ENCODE measurements at regions not wholly inside any gene's neighbourhood (a gene's known extent, or its start where the extent isn't known, plus 50 kb on each side); places are given as distances from the start of the nearest gene placed in this dataset.
"Not testable (repeated sequence)": the region's sequence is repeated elsewhere in the genome, so short reads cannot be mapped to it uniquely, and the experiment has no call there.

DNA sequence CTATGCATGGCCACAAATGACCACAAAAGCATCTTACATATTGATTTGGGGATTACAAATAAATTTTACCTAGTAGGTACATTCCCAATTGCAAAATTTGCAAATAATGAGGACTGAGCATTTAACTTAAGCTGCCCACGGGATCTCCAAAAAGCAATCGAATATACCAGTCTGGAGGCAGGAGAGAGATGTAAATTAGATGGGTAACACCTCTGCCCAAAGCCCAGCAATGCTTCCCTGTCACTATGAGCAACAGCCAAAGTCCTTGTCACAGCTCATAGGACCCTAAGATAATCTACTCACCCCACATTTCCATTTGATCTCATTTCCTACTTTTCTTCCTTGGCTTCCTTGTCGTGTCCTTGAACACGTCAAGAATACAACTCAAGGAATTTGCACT, 172.2 kb downstream of the SUCLG1 start:
- no peak for DNase-seq

DNA sequence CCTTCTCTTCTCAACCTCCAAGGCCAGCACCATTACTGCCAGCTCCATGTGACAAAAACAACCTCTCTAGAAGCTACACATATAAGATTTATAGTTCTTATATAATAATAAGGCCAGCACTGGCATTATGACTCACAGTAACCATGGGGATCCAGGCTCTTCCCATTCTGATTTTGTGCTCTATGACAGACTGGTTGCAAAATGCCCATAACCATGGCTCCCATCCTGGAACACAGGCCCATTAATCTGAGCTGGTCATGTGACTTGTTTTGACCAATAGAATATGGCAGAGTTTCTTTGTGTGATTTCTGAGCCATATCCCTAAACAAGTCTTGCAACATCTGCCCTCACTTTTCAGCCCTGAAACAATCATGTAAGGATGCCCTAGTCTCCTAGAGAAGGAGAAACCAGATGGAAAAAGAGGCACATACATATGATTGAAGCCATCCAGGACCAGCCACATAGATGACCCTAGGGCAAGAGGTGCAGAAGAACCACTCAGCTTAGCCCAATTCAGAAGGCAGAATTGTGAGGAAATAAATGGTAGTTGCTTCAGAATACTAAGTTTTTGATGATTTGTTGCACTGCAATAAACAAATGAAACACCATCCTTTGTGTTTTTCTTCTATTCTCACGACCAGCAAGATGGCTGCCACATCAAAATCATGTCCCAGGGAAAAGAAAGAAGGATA, 173.9 kb downstream of the SUCLG1 start:
- DNase-seq: no peak

DNA sequence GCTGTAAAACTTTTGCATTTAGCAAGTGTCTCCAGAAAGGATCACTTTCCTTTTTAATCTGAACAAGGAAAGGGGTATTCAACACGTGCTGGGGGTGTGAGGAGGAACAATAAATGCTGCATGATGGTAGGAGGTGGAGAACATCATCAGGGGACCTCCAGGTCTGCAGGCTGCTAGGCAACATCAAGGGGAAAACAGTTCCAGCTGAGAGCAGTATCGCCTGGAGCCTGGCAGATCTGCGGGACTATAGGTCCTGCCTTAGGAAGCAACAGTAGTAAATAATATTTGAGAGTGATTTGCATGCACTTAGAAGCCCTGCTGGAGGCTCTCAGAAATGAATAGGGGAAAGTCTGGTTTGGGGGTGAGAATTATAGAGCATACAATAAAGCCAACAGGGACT, 175.6 kb downstream of the SUCLG1 start:
- DNase-seq: no peak

DNA sequence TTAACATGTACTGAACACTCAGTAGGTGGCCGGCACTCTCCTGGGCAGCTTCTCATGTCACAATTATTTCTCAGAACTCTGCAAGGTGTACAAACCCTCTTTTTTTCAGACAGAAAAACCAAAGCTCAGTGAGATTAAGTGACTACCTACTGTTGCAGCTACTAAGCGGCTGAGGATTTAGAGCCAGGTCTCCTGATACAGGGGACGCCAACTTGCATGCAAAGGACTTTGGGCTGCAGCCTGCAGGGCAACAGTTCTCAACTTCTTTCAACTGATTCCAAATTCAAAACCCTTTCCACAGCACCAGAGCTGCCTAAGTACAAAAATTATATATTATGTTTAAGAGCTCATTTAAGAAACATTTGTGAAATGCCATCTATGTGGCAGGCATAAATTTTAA, 177.6 kb downstream of the SUCLG1 start:
- DNase-seq: no peak

DNA sequence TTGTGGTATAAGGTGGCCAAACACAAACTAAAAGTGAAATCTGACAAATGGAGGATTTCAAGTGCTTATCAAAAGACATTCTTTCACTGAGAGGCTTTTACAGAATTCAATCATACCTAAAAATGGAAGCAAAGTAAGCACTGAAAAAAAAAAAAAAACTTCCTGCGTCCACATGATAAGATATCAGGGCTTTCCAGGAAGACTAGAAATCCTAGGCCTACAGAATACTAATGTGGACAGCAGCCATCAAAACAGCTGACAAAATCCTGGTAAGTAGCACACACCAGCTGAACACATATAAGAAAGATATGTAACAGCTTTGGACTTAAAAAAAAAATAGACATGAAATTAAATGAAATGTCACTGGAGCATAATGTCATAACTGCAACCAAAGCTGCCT, 178.2 kb downstream of the SUCLG1 start:
- DNase-seq: no peak

DNA sequence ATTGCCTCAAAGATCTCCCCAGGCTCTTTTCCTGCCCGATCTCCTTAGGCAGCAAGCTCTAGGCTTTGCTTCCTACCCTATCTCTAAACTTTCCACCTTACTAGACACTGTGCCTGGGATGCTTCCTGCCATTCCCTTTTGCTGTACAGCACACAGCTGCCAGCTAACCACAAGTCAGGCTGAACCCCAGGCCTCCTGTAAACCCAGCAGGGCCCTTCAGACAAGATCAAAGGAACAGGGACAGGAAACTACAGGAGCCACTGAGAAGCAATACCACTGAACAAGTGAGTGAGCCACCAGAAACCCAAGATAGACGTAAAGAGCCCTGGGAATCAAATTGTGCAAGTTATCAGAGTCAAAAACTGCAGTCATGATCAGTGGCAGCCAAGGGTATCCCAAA, 180.7 kb downstream of the SUCLG1 start:
- DNase-seq: no peak

DNA sequence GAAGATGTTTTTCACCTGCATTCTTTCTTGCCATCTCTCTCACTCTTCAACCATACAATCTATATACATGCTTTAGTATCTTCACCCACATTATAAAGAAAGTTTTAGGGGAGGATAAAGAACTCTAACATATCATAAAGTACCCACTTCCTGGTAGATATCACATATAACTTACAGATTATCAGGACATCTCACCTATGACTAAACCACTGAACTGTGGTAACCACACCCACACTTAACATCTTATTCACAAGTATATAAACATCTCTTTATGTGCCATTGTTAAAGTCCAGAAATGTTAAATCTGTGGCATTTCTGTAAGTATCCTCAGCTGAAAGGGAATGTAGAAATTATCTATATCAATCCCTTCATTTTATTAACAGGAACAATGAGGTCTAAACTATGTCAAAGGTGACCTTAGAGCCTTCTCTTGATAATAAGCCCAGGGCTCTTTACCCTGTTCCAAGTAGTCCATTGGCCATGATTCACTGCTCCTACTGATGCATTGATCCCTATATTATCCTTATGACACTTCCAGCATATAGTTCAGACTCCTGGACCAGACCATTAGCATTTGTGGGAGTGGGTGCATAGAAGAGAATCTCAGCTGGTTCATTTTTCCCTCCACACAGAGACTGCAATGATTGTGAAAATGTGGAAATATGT, 182.4 kb downstream of the SUCLG1 start:
- no peak for DNase-seq

DNA sequence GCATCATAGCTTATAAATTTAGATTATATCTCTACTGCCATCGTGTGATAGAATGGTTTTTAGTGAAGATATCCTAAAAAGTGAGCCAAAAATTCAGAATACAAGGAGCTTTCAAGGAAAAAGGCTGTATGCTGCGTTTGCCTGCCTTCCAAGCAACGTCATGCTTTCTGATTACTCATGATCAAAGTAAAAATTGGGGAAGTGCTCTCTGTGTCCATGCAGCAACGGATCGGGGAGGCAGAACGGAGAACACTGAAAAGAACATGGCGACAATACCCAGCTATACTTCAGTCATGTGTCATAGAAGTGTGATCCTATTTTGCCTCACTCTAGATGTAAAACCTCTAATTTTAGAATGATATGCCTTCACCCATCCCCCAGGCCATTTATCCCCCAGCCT, 185.7 kb downstream of the SUCLG1 start:
- no peak for DNase-seq

DNA sequence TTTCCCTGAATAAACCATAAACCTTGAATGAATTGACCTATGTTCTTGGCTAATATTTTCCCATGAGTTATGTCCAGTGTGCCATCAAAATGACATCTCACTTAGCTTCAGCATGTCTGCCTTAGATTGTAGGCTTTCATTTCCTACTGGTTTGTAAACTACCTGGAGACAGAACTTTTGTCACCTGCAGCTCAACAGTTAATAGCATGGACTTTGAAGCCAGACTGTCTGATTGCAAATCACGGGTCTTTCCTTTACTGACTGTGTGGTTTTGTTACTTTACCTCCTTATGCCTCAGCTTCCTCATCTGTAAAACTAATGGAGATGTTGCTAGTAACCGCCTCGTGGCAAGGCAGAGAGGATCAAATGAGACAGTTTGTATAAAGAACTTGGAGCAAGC, 187.1 kb downstream of the SUCLG1 start:
- no peak for DNase-seq

DNA sequence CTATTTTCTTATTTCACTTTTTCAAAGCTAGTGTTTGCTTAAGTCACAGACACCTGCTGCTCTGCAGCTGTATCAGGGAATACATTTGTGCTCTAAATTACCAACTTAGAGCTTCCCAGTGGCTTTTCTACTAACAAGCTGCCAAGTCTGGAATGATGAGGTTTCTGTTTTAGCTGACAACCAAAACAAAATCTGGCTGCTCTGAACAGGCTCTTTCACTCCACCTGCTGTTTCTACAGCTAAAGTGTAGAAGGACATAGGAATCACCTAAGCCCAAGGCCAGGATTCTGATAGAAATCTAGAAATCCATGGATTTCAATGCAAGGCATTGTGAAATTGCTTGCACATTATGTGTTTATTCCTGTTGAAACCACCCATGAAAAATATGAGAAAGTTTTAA, 201.2 kb downstream of the SUCLG1 start:
- DNase-seq: no peak

DNA sequence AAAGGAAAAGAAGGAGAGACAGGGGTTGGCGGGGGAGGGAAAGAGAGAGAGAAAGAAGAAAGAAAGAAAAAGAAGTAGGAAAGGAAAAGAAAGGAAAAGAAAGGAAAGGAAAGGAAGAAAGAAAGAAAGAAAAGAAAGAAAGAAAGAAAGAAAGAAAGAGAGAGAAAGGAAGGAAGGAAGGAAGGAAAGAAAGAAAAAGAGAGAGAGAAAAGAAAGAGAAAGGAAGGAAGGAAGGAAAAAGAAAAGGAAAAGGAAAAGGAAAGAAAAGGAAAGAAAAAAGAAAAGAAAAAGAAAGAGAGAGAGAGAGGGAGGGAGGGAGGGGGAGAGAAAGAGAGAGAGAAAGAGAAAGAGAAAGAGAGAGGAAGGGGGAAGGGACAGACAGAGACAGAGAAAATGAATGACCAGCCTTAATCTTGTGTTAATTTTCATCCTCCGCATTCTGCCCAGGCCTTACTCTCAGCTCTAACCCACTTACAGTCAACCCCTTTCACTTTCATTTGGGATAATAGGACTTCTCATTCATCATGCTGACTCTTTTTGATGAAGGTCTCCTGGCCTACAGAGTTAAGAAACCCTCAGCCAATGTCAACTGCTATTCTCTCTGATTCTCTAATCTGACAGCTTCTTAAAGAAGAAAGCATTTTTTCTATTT, 207.3 kb downstream of the SUCLG1 start:
- no peak for DNase-seq

DNA sequence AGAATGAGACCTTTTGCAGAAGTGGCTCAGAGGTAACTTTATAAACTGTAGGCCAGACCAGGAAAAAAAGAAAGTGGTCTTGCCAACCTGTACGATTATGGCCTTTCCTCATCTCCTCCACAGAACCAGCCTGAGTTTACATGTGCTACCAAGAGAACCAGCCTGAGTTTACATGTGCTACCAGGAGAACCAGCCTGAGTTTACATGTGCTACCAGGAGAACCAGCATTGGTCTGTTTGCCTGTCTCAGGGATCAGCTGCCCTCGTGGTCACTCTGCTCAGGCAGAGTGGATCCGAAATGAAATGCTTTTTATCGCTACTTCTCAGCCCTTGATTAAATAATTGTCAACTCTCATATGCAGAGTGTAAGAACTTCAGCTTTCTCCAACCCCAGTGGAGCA, 209.9 kb downstream of the SUCLG1 start:
- DNase-seq: no peak

DNA sequence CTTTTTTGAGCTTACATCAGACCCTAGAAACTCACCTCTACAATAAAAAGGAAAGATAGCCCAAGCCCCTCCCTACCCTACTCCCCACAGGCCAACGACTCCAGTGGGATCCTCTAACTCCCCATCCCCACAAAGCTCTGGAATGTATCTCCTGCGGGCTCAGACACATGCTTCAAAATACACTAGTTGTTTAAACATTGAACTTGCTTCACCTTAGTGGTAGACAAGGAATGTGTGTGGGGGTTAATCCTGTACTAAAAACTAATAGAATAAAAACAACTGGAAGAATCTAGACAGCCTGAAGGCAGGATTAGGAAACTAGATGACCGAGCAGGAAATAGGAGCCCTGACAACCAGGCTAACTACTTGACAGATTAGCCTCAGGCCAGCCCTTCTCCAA, 211.5 kb downstream of the SUCLG1 start:
- no peak for DNase-seq

DNA sequence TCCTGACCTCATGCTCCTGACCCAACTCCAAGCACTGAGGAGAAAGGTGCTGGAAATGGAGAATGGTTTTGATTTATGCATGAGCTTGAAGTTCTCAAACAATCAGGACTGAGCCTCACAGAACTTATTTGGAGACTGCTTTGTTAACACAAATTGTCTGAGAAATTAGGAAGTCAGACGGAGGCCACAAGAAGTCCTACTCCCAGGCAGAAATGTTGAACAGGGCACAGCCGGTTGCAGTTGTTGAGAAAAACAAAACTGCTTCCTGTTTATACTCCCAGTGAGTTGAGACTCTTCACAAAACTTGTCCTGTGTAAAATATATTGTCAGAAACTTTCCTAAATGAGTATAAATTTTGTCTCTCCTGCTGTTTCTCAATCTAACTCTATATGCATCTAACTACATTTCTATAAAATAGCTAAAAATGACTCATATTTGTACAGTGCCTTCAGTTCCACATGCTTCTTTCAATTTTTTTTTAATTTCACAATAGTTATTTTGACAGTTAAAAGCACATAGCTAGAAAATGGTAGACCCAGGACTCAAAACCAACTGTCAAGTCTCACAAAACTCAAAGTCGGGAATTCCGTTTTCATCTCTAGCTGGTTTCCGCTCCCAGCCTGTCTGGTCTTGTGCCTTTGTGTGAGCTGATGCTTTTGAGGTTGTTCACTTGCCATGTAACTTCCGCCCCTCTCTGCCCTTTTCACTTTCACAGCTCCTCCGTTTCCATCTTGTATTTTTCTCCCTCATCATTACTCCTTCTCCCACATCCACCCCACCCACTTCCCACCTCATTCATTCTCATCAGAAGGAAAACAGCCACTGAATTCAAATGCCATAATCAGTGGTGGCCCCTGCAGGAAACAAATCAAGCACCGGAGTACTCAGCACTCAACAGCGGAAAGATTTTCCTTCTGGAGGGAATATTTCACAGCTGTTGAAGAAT, 215.0 kb downstream of the SUCLG1 start:
- no peak for DNase-seq

DNA sequence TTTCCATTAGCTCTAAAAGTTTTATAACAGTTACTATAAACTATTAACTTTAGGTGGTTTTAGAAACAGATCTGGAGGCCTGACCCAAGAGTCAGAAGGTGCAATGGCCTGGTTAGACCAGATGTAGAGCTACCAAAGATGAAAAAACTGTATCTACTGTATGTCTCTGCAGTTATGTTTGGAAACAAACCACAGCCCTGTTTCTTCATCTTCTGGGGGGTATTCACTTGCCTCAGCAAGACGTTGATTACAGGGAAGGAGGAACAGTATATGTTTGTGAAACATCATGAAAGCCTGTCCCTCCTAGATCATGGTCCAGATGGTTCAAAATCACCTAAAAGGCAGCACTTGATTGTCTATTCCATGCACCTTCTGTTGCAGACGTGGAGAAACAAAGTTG, 220.2 kb downstream of the SUCLG1 start:
- DNase-seq: no peak

DNA sequence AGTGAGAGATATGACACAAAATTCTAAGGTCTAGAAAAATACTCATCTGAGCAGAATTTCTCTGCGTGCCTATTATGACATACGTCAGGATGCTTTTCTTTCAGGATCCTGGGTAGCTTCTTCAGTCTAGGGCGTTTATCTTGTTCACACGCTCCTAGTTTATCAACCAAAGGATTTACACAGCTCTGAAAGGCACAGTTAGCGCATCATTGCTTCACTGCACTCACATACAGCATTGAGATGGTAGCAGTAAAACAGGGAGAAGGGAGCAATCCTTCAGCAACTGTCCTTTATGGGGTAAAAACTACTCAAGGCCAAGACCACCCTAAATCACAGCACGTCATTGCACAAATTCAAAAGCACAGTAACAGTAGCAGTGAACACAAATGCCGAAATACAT, 222.8 kb downstream of the SUCLG1 start:
- DNase-seq: no peak

DNA sequence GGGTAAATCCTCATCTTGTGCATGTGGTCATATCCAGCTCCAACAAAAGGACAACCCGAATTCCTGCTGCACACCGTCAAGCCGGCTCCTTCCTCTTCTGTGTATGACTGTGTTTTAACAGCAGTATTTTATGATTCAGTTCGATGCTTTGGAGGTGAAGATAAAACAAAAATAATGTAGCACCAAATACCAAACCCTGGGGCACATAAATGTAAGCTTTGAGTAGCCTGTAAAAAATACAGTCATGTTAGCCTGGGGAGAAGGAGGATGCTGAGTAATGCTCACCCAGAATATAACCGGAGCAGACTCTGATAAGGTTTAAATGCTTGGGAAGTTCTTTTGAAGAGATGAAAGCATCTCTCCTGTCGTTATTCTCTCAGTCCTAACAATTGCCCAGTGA, 225.0 kb downstream of the SUCLG1 start:
- DNase-seq: no peak

DNA sequence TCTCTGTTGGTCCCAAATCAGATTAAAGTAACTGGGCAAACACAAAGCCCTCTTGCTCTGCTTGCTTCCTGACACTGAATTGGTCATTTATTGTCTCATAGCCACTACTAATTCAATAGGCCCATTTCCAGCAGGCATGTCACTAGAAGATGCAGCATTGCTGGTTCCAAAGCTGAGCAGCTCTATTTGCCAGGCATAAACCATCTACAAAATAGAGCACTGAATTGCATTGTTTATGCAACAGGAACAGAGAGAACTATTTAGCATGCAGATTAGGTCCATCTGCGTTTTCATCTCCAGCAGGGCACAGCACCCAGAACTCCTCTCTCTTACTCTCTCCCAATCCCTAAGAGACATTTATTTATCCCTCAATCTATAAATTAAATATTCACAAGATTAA, 227.6 kb downstream of the SUCLG1 start:
- no peak for DNase-seq

DNA sequence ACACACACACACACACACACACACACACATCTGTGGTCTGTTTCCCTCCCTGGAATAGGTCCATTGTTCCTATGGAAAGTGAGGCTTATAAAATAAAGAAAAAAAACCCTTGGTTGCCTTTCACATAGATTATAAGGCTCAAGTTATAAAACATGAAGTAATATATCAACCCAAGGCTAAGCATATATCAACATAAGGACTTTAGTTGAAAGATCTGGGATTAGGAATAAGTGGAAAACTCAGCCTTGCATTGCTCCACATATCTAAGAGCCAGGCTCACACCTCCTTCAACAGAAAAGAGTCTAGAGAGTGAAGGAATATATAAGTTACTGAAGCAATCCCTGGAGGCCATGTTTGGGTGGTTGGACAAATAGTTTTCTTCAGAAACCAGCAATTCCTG, 235.0 kb downstream of the SUCLG1 start:
- no peak for DNase-seq

DNA sequence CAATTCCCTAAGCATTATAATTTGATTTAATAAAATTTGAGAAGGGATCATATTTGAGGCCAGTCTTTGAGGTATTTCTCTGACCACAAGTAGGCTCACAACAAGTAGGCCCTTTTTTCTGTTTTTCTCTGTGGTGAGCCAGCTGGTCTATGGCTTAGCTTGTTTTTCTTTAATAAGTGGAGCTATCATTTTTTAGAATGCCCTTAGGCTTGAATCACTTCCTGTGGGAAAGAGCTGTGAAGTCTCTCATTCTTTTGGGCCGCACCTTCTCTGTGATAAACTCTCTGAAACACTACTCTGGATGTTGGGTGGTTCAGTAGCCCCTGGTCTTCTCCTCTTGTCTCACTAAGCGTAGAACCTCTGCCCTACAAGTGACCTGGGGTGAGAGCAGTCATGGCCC, 235.9 kb downstream of the SUCLG1 start:
- DNase-seq: no peak

DNA sequence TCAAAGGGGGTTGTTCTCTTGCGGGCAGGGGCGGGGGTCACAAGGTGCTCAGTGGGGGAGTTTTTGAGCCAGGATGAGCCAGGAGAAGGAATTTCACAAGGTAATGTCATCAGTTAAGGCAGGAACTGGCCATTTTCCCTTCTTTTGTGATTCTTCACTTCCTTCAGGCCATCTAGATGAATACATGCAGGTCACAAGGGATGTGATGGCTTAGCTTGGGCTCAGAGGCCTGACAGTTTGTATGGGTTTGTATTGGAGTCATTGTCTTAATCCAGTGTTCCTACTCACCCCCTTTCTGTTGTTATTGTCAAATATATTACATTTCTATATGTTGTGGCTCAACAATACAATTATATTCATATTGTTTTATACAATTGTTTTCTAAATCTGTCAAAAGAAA, 238.0 kb downstream of the SUCLG1 start:
- DNase-seq: not testable (repeated sequence)

DNA sequence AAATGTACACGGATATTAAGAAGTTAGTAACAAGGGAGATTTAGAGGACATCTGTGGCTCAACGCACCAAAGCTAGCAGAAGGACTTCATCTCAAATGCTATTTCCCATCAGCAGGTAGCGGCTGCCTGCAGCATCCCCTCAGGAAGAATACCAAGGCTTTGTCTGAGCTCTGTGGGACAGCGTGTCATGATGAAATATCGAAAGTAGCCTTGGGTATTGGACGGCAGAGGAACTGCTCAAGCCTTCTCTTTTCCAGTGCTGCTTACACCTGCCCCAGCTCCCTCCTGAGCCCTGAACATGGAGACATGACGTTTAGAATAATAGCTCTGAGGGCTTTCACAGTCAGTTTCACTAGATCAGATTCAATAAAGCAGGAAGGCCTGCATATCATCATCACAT, 241.6 kb downstream of the SUCLG1 start:
- no peak for DNase-seq

DNA sequence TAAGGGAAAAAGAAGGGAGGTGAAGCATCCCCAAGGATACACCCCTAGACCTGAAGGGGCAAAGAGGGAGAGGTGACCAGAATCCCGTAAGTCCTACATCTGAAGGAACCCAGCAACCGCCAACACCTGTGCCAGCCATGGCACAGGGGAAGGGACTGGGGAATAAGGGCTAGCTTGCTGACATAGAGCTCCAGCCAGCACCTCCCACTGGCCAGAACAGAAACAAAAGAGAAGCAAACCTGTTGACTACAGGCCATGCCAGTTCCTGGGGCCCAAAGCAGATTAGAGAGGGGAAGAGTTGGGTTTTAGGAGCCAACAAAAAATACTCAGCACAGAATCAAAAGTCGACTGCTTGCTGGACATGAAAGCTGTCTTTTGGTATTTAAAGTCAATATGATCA, 244.6 kb downstream of the SUCLG1 start:
- DNase-seq: no peak
